Urothelium cell line (cell line): ENCODE measurements at regions not wholly inside any gene's neighbourhood (a gene's known extent, or its start where the extent isn't known, plus 50 kb on each side); places are given as distances from the start of the nearest gene placed in this dataset.
A peak's percentile ranks its signal among the peaks of the same experiment; 100 is the strongest.
"Not testable (repeated sequence)": the region's sequence is repeated elsewhere in the genome, so short reads cannot be mapped to it uniquely, and the experiment has no call there.

Source experiments
- DNase-seq: peaks from one replicate; pipeline ENCODE4 v3.0.0; 2011; ENCODE audit warnings: low spot score, mixed read lengths
- FAIRE-seq: peaks from 2 replicates; lab custom pipeline; 2011; peaks lifted over from hg19 to GRCh38; lab: Jason Lieb, UNC

GRCh38 chr11:92465410-92465809, 240.8 kb downstream of the FAT3 start:
- not testable (repeated sequence) for DNase-seq, FAIRE-seq

DNA sequence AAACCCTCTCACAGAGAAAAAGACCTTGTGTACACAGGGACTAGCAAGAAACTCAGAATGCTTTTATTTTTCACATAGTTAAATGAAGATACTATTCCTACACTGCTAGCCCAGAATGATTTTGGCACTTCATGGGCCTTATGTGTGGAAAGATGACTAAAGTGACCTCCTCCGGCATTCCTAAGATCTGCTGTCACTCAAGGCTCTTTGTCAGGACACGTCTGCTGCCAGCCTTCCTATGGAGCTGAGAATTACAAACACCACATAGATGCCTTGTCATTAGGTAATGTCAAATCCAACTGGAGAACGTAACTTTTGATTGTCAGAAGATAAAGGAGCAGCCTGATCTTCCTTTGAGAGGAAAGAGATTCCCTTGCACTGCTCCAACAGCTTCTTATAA, 249.1 kb downstream of the FAT3 start:
- no peak for FAIRE-seq
- DNase-seq: peak; percentile 44

GRCh38 chr11:92475316-92475715, 250.7 kb downstream of the FAT3 start:
- FAIRE-seq (no peak), DNase-seq (no peak)

GRCh38 chr11:92475819-92476218, 251.2 kb downstream of the FAT3 start:
- no peak for FAIRE-seq

GRCh38 chr11:92477686-92478085, 253.1 kb downstream of the FAT3 start:
- no peak for DNase-seq
- FAIRE-seq: no peak

More at GRCh38 chr11:92475819-92476218, 251.2 kb downstream of the FAT3 start:
- DNase-seq: no peak

GRCh38 chr11:92480499-92480898, 255.9 kb downstream of the FAT3 start:
- FAIRE-seq: no peak
- DNase-seq: no peak

GRCh38 chr11:92482492-92483060, 258.0 kb downstream of the FAT3 start:
- DNase-seq: no peak
- no peak for FAIRE-seq

DNA sequence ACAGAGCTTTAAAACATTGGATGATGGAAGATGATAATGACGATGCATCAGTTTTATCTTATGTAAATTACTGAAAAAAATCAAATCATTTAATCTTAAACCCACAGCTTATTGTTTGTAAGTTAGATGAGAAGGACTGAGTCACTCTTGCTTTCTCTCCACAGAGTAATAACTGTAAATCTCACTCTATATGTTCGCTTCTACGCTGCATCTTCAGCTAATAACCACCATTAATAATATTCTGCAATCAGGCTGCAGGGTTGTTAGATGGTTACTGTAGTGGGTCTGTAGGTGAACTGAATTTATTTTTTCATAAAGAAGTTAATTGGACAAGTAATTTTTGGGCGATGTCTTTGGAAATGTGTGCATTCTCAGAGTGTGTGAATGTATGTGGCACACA, 260.0 kb downstream of the FAT3 start:
- DNase-seq (no peak), FAIRE-seq (no peak)

- FAIRE-seq (no peak), DNase-seq (no peak)
These were observed 265.3 kb downstream of the FAT3 start for GRCh38 chr11:92489826-92490399.

DNA sequence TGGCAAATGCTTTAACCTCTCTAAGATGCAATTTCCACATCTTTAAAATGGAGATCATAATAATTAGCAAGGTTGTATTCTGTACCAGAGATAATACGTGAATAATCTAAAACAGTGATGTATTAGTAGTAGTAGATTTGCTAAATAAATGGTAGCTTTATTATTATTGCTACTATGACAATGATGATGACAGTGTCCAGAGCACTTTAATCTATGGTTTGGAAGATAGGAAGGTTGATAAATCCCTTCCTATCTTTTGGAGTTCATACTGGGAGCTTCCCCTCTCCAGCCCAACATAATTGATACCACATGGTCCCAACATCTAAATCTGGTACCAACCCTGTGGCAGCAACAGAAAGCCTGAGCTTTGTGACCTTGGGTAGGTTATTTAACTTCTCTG, 267.8 kb downstream of the FAT3 start:
- DNase-seq (no peak), FAIRE-seq (no peak)

- DNase-seq: no peak
- FAIRE-seq: no peak
These were observed 270.6 kb downstream of the FAT3 start for GRCh38 chr11:92495107-92495793.

- no peak for FAIRE-seq
- DNase-seq: no peak
These were observed 275.8 kb downstream of the FAT3 start for GRCh38 chr11:92500453-92500852.

DNA sequence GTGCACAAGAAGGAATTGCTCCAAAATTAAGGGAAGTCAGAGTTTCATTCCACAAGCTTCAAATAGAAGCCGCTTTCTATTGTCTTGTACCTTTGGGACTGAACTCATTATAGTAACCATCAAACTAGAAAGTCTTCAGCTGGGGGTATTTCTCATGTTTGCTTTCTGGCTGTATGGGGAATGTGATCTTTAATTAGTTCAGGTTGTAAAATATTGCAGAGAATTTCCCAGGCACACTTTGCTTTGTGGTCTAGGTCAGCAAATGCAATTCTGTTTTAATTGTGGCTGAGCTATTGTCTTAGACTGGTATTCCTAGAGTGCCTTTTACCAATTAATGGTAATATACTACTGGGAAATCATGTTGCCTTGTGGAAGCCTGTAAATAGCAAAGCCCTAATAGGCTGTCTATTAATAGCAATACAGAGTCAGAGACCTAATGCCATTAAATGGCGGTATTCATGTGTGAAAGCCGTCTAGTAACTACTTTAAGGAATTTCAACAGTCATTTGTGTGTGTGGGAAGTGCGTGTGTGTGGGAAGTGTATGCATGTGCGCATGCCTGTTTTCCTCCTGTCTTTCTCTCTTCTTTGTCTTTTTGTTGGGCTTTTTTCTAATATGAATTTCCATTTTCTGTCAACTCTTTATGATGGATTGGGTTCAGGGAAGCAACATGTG, 276.6 kb downstream of the FAT3 start:
- no peak for FAIRE-seq
- DNase-seq: no peak

DNA sequence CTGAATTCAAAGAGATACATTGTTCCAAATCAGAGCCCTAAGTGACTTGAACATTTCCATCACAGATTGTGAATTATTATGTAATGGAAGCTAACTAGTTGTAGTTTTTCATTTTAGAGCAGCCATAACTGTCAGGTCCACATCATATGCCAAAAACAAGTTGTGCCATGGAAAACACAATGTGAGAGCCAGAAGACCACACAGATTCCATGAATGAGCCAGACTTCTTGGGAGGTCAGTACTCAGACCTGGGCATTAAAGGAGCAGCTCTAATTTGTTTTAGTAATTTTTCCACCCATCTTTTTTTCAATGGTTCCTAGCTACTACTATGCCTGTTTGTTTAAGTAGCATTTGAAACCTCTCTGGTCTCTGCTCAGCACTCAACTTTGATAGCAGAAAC, 279.4 kb downstream of the FAT3 start:
- DNase-seq (no peak), FAIRE-seq (no peak)

DNA sequence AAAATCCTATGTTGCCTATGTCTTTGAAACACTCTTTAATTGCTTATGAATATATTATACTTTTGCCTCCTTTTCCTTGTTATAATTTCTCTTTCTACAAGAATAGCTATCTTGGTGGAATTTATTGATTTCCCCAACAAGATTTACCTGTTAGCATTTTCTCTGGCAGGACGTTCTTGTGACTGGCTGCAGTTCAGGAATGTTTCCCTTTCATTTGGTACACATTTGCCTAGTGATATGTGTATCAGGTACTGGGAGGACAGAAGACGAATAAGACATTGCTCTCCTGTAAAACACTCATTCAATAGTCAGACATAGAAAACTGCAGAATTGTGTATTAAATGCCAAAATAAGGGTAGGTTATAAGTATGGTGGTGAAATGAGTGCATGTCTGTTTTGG, 279.9 kb downstream of the FAT3 start:
- DNase-seq: no peak
- no peak for FAIRE-seq

DNA sequence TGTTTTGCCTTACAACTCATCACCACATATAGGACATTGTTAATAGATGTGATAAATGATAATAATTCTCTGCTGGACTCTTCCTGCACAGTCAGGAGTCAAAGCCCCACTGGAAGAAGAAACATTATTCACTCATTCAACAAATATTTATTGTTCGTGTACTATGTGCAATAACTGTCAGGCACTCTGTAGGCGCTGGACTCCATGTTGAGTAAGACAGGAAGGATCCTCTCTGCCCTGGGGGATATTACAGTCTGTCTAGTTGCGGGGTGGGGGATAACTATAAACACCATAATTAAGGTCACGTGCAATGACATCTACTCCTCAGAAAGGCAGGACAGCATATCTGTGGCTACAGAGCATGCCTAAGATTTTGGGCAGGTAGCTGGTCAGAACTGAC, 281.1 kb downstream of the FAT3 start:
- DNase-seq (no peak), FAIRE-seq (no peak)

GRCh38 chr11:92506809-92507336, 282.3 kb downstream of the FAT3 start:
- FAIRE-seq: no peak

GRCh38 chr11:92510591-92510990, 286.0 kb downstream of the FAT3 start:
- DNase-seq (no peak), FAIRE-seq (no peak)

More at GRCh38 chr11:92506809-92507336, 282.3 kb downstream of the FAT3 start:
- DNase-seq: no peak

GRCh38 chr11:92511522-92512203, 287.0 kb downstream of the FAT3 start:
- DNase-seq: no peak
- no peak for FAIRE-seq

GRCh38 chr11:92512204-92512569, 287.6 kb downstream of the FAT3 start:
- DNase-seq: no peak
- FAIRE-seq: no peak

DNA sequence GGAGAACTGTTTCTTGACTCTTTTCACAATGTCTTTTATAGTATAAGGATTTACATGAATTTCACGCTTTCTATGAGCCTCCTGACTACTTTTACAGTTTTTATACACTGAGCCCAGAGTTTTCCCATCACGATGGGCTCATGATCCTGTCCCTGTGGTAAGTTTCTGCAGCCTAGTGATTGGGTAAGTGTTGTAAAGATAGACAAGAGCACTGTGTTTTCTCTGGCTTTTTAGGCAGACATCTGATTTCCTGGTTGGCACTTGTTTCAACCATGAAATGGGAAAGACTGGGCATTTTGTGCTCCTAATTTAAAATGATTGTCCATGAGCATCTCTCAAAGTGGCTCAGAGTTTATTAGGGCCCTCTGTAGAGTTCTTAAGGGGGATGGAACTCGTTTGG, 299.0 kb downstream of the FAT3 start:
- FAIRE-seq (no peak), DNase-seq (no peak)
